ENCODE measurements at regions not wholly inside any gene's neighbourhood (a gene's known extent, or its start where the extent isn't known, plus 50 kb on each side); places are given as distances from the start of the nearest gene placed in this dataset.
A peak's percentile ranks its signal among the peaks of the same experiment; 100 is the strongest.

DNA sequence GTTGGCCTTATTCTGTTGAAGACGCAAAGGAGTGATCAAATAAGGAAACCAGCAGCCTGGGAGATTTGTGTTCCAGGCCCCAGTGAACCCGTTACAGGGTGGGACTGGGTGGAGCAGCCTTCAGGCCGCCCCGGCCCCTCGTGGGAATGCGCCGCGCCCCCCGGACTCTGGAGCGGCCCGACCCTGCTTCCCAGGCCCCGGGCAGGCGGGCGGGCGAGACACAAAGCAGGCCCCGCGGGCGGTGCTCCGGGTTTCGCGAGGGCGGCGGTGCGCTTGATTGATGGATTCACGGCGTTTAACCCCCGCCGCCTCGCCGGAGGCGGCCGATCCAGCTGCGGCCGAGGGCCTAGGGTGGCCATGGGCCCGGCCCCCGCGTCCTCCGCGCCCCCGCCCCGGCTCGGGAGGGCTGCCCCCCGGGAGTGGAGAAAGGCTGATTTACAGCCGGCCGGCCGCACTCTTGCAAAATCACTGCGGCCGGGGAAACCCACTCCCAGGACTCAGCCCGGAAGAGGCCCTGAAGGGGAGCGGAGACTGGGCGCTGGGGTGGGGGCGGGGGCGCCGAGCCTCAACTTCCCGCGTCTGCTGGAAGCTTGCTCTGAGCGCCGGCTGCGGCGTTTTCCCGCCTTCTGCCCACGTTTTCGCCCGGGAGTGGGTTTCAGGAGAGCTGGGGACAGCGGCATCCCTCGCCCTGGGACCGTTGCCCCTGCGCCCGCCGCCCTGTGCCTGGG lies 299.6 kb upstream of the NFE2L3 start:
- no peak for DNase-seq

- DNase-seq = no peak
These were observed 299.1 kb upstream of the NFE2L3 start for GRCh38 chr7:25852939-25853271.

GRCh38 chr7:25853314-25853713 lies 298.7 kb upstream of the NFE2L3 start:
- DNase-seq = no peak

DNA sequence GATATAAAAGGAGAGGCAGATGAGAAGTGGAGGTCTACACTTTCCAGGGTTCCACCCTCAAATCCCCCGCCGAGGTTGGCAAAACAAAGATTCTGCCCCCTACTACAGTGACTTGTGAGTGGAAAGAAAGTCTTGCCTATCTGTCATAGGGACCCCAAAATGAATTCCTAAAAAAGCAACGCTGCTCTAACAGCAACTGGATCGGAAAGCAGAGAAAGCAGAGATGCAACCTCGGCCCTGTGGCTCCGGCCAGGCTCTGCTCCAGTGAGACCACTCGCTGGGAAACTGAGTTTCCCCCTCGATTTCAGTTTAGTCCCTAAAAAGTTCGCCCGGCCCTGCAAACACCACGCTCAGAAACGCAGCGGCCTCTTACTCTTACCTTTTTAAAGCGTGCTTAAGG lies 297.9 kb upstream of the NFE2L3 start:
- no peak for DNase-seq

DNA sequence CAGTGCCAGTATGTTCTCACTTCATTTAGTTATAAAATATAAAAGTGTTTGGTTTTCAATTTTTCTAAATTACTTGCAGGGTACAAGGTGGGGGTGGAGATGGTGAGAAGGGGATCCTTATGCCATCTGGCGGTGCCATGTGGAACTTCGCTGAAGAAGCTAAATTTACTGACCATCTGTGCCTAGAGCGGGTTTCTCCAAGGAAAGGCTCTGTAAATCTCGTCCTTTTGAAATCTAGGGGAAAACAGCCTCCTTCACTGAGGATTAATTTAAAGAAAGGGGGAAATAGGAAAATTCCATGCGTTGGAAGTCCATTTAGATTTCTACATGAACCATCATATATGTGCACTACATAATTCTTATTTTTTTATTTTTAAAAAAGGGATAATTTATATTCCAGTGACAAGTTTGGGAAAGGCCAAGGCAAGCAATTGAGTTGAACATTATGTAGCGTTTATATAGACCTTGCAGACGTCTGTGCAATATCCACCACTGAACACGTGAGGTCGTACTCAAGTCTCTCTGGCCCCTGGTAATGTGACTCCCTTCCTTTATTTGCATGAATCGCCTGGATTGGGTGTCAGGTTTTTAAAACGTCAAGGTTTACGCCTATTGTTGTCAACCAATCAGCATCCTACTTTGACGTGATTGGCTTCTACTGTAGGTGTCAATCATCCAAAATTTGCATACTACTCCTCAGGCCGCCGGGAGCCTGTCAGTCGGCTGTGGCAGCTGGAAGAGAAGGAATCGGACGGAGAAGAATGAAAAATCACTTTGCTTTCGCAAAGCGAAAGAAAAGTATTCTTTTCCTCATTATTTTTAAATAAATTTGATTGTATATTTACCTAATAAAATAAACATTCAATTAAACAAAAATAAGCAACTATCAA lies 297.1 kb upstream of the NFE2L3 start:
- peak; percentile 91 for DNase-seq

- no peak for DNase-seq
These were observed 295.9 kb upstream of the NFE2L3 start for GRCh38 chr7:25855854-25856782.

GRCh38 chr7:25857376-25858067 lies 294.5 kb upstream of the NFE2L3 start:
- no peak for DNase-seq

DNA sequence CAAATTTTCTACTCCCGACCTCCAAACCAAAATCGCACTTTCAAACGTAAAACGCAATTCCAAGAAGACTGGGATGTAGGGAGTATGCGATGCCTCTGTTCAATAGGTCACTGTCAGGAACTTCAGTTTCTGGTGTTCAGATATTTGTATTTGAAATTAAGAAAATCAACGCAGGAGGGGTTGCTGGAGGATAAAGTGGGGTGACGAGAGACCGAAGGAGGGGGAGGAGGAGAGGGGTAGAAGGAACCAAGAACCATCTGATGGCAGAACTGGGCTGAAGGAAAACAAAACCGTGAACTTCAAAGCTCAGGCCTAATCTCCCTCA lies 293.8 kb upstream of the NFE2L3 start:
- no peak for DNase-seq

- DNase-seq = no peak
These were observed 293.2 kb upstream of the NFE2L3 start for GRCh38 chr7:25858525-25859411.

DNA sequence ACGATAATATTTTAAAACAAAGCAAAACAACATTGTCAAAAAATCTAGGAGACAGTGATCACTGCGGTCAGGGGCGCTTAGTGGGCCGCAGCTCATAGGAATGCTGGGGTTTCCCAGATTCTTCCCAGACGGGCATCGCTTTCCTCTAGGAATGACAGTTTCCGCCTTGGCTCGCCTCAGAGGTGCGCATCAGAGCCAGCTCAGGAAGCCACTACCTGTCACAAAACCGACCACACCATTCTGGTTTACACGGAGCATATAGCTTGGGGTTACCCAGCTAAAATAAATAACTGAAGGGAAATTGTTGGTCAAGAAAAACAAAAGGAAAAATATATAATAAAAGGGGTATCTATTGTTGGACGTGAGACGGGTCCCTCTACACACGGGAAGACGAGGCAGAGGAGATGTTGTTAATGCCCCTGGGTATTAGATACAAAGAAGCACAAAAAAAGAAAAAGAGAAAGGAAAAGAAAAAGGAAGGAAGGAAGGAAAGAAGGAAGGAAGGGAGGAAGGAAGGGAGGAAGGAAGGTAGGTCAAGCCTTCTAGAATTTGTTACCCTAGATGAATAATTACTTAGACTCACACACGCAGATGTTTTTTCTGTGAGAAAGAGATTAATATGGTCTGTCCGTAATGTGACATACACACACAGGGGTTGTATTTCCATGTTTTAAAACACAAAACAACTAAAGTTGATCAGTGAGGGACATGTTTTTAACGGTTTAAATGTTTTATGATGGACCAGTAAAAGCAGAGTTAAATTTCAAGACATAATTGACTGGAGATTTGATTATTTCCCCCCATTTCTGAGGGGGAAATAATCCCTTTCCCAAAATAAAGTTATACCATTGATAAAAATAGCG lies 292.4 kb upstream of the NFE2L3 start:
- no peak for DNase-seq

DNA sequence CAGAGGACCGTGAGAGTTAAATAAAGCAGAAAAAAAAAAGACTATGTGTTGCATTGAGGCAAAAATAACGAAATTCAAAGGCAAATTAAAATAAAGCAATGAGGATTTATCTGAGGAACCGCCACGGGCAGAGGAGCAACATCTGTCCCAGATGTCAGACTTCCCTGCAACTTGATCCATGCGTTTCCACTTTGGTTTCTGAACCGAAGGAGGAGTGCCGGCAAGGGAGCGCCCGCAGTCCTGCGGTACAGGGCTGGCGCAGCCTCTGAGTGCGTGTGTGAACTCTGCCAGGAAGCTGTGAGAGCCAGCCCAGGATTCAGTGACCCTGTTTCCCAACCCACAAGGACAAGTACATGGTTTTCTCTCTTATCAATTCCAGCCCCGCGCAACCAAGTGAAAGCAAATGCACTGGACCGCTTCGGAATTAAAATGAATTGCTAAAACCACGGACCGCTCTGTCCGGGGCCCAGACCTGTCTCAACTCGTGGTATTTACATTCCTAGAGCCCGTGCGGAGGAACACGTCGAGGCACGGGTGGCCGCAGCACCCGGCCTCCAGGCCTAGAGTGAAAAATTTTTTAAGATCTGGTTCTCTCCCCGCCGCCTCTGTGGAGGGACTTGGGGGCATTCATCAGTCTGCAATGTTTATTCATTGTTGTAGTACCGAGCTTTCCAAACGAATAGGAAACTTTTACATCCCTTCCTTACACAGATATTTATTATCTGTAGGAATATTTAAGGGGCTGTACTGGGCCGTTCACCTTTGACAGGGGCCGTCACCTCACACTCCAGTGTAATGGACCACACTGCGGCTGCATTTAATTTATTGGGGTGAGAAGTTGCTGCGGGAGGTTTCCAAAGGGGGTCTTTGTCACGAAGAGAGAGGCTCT lies 291.5 kb upstream of the NFE2L3 start:
- no peak for DNase-seq

DNA sequence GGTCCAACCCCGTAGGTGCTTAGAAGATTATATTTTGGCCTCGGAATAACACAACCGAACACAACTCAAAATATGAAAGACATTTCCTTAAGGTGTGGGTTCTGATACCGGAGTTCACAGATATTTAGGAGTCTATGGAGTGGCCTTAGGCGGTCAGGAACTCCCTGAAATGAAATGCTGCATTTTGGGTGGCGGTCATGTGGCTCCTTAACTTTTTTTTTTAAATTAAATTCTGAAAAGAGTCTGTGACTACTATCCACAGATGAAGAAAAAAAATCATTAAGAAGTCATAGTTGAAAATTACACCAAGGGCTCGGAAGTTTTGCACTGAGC lies 290.9 kb upstream of the NFE2L3 start:
- no peak for DNase-seq

GRCh38 chr7:25861601-25862260 lies 290.3 kb upstream of the NFE2L3 start:
- DNase-seq = no peak

DNA sequence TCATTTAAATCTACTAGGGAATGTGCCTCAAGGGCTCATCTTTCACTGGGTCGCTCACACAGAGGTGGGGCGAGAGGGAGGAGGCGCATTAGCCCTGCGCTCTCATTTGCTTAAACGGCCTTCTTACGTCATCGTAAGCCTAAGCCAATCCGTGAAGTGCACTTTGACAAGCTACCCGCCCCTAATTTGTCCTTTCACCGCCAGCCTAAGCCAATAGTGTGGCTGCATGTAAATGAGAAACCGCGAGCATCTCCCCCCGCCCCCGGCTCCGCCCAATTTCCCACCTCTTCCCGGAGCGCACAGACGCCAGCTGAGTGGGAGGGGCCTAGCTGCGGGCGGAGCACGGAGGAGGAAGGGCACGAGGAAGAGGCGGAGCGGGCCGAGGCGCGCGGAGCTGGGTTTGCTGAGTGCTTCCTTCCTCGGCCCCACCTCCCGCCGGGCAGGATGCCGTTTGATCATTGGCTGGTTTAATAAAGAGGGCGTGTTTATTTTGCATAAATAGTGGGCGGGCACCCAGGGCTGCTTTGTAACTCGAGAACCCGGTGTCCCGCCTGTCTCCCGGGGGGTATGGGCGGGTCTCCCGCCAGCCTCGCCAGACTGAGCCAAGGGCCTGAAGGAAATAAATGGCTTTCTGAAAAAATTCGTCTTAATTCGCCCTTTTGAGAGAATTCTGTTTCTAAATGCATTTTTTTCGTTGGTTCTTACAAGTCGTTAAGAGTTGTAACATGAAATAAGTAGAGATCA lies 289.6 kb upstream of the NFE2L3 start:
- peak; percentile 99 for DNase-seq

- DNase-seq = no peak
These were observed 288.8 kb upstream of the NFE2L3 start for GRCh38 chr7:25863005-25863728.

DNA sequence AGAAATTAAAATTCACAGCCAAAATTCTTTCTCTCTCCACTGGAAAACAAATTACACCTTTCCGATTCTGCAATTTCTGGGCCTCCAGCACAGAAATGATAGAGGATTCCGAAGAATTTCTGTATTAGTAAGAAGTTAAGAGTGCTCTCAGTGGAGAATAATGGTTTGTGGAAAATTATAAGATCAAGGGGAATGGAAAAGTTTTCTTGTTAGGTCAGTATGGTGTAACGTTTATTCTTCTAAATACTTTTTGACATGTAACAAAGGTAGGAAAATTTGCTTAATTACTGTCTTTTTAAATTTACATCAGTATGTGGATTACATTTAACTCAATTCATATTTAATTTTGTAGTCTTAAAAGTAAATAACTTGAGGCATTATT lies 288.3 kb upstream of the NFE2L3 start:
- no peak for DNase-seq

- DNase-seq = no peak
These were observed 287.5 kb upstream of the NFE2L3 start for GRCh38 chr7:25864511-25864910.

All from amniotic stem cell (primary cell).